ENCODE measurements at regions not wholly inside any gene's neighbourhood (a gene's known extent, or its start where the extent isn't known, plus 50 kb on each side); places are given as distances from the start of the nearest gene placed in this dataset.

- no peak for TF ChIP-seq CTCF (IDR thresholded peaks at IDR 0.05)
- intact Hi-C loops (cut with DNase I), result no loop called here
- Histone ChIP-seq H3K36me3 (no peaks in the 10 kb centered on the region), H3K4me3 (no peak overlapping the region), H3K27ac (no peak overlapping the region), H3K9me3 (no peaks in the 10 kb centered on the region), H3K27me3 (no peaks in the 10 kb centered on the region), H3K4me1 (no peaks in the 10 kb centered on the region)
- ATAC-seq (no peak), DNase-seq (no peak), FAIRE-seq (no peak)
- WGBS, 2 donors, result 51 to 58% methylated on average over 2 of the region's 2 CpGs
Observed at GRCh38 chr9:119036969-119037368, 332.3 kb downstream of the BRINP1 start.

- Histone ChIP-seq H3K9me3 (no peaks in the 10 kb centered on the region), H3K27ac (no peak overlapping the region), H3K27me3 (peaks cover 0 to 3% (median 0%) of the 10 kb centered on the region in 4 donors), H3K36me3 (no peaks in the 10 kb centered on the region), H3K4me1 (no peaks in the 10 kb centered on the region), H3K4me3 (no peak overlapping the region)
- DNase-seq (no peak), FAIRE-seq (no peak), ATAC-seq (no peak)
- TF ChIP-seq CTCF (IDR thresholded peaks at IDR 0.05), result no peak
- WGBS, 2 donors, result 71 to 85% methylated on average over 1 of the region's 1 CpG
- intact Hi-C loops (cut with DNase I), result no loop called here
Observed at GRCh38 chr9:119043996-119044395, 325.2 kb downstream of the BRINP1 start.

- Histone ChIP-seq H3K36me3 (no peaks in the 10 kb centered on the region), H3K4me3 (no peak overlapping the region), H3K27me3 (peaks cover 0 to 3% (median 0%) of the 10 kb centered on the region in 4 donors), H3K9me3 (no peaks in the 10 kb centered on the region), H3K27ac (no peak overlapping the region), H3K4me1 (no peaks in the 10 kb centered on the region)
- no peak for TF ChIP-seq CTCF (IDR thresholded peaks at IDR 0.05)
- FAIRE-seq, result no peak
- intact Hi-C loops (cut with DNase I), result no loop called here
- 16 to 19% methylated on average over 1 of the region's 1 CpG for WGBS, 2 donors
- ATAC-seq, result no peak
- DNase-seq, result no peak
Observed at GRCh38 chr9:119044806-119045205, 324.4 kb downstream of the BRINP1 start.

- H3K4me1 ChIP-seq, result no peaks in the 10 kb centered on the region
- no peak overlapping the region for H3K27ac ChIP-seq
- DNase-seq, result no peak
- intact Hi-C loops (cut with DNase I), result no loop called here
- no peaks in the 10 kb centered on the region for H3K36me3 ChIP-seq
- H3K4me3 ChIP-seq, result no peak overlapping the region
- no peaks in the 10 kb centered on the region for H3K9me3 ChIP-seq
- ATAC-seq, result no peak
- TF ChIP-seq CTCF (IDR thresholded peaks at IDR 0.05), result no peak
- H3K27me3 ChIP-seq, result peaks cover 0 to 3% (median 0%) of the 10 kb centered on the region in 4 donors
- no peak for FAIRE-seq
- 41 to 44% methylated on average over 4 of the region's 4 CpGs for WGBS, 2 donors
Observed at GRCh38 chr9:119047513-119048307, 321.5 kb downstream of the BRINP1 start.

- Histone ChIP-seq H3K27me3 (peaks cover 0 to 3% (median 0%) of the 10 kb centered on the region in 4 donors), H3K4me3 (no peak overlapping the region), H3K9me3 (no peaks in the 10 kb centered on the region), H3K36me3 (no peaks in the 10 kb centered on the region), H3K4me1 (no peaks in the 10 kb centered on the region), H3K27ac (no peak overlapping the region)
- FAIRE-seq, result no peak
- TF ChIP-seq CTCF (IDR thresholded peaks at IDR 0.05), result no peak
- intact Hi-C loops (cut with DNase I), result no loop called here
- no peak for DNase-seq
- no peak for ATAC-seq
Observed at GRCh38 chr9:119050281-119050680, 319.0 kb downstream of the BRINP1 start.
